GM12878 (cell line): ENCODE measurements at regions not wholly inside any gene's neighbourhood (a gene's known extent, or its start where the extent isn't known, plus 50 kb on each side); places are given as distances from the start of the nearest gene placed in this dataset.

ENCODE experiments used
- ATAC-seq: fragments of 200-7000 bp; cut with Tn5 transposase; 3 replicates; pipeline ENCODE4 v1.9.1; 2020; ENCODE audit warnings: mild to moderate bottlenecking, moderate library complexity
- BruUV-seq: library from RNA; stranded (reverse); fragments of 400-500 nt; replicated peaks from 2 replicates; lab custom pipeline; 2021; lab: Mats Ljungman, UMichigan
- CTCF ChIA-PET: fragments of 300-600 bp; sonication (Branson Sonifier 250); formaldehyde crosslinking; extraction: SDS; loops from one replicate; lab custom pipeline; 2021; ENCODE audit warnings: inconsistent platforms; lab: Yijun Ruan, JAX
- POLR2A ChIA-PET: fragments of 350-600 bp; formaldehyde crosslinking; extraction: SDS; loops from one replicate; lab custom pipeline; 2021; ENCODE audit warnings: inconsistent platforms; lab: Charles Lee
- RAD21 ChIA-PET: fragments of 300-600 bp; sonication (Branson Sonifier 250); formaldehyde crosslinking; loops from one replicate; lab custom pipeline; 2023; ENCODE audit warnings: antibody characterized with exemption; ENCODE audit not compliant: unreplicated experiment; lab: Charles Lee
- SMC1A ChIA-PET: fragments of 300-600 bp; sonication (Branson Sonifier 250); formaldehyde crosslinking; loops from one replicate; lab custom pipeline; 2023; ENCODE audit not compliant: unreplicated experiment, uncharacterized antibody; lab: Charles Lee
- DNase-seq: peaks from one replicate; pipeline ENCODE4 v3.0.0-alpha.2; 2011; ENCODE audit warnings: low read depth, low spot score
- FAIRE-seq: peaks from 3 replicates; lab custom pipeline; 2011; peaks lifted over from hg19 to GRCh38; lab: Jason Lieb, UNC
- H2AFZ ChIP-seq: 2 replicates; pipeline ENCODE4 v1.6.0; 2011; ENCODE audit warnings: low read depth, low read length, control low read depth; ENCODE audit not compliant: control insufficient read depth
- H3K27ac ChIP-seq: 2 replicates; pipeline ENCODE4 v1.5.1; 2011; ENCODE audit warnings: control low read depth; ENCODE audit not compliant: control insufficient read depth, insufficient read depth
- H3K27me3 ChIP-seq, 2 experiments: replicated peaks in 1 of 2; 2 replicates each; pipeline versions ENCODE4 v1.6.0 to v1.6.1; 2011; ENCODE audit warnings: low read length in 1 of 2; ENCODE audit not compliant: control insufficient read depth in 2 of 2, insufficient read depth in 2 of 2
- H3K36me3 ChIP-seq, 2 experiments: 2 replicates each; pipeline ENCODE4 v1.5.1; 2011; ENCODE audit warnings: low read length in 1 of 2; ENCODE audit not compliant: control insufficient read depth in 2 of 2, insufficient read depth in 2 of 2
- H3K4me1 ChIP-seq: 2 replicates; pipeline ENCODE4 v1.6.1; 2011; ENCODE audit warnings: mild to moderate bottlenecking, low read length, moderate library complexity, mixed read lengths; ENCODE audit not compliant: control insufficient read depth, insufficient read depth
- H3K4me2 ChIP-seq: 2 replicates; pipeline ENCODE4 v1.6.0; 2011; ENCODE audit warnings: control low read depth; ENCODE audit not compliant: control insufficient read depth, insufficient read depth
- H3K4me3 ChIP-seq: fragments of 200-600 bp; sonication (generic); 2 replicates; pipeline ENCODE4 v1.5.1; 2016
- H3K79me2 ChIP-seq: 2 replicates; pipeline ENCODE4 v1.6.0; 2011; ENCODE audit warnings: low read length; ENCODE audit not compliant: control insufficient read depth, insufficient read depth
- H3K9ac ChIP-seq: 2 replicates; pipeline ENCODE4 v1.8.0; 2011; ENCODE audit warnings: low read length, control low read depth, mixed read lengths; ENCODE audit not compliant: control insufficient read depth, insufficient read depth
- H3K9me3 ChIP-seq: replicated peaks from 3 replicates; pipeline ENCODE4 v1.5.1; 2011; ENCODE audit warnings: mild to moderate bottlenecking, low read length; ENCODE audit not compliant: control insufficient read depth, insufficient read depth
- H4K20me1 ChIP-seq: 2 replicates; pipeline ENCODE4 v1.6.0; 2011; ENCODE audit not compliant: control insufficient read depth, insufficient read depth
- FOS ChIP-seq: IDR thresholded peaks from 3 replicates; pipeline ENCODE4 v1.6.1; 2011; ENCODE audit warnings: borderline replicate concordance; ENCODE audit not compliant: insufficient read length; ENCODE audit errors: extremely low read depth
- HSF1 ChIP-seq: fragments of 150-350 bp; IDR thresholded peaks from 2 replicates; pipeline ENCODE4 v1.6.1; 2014; ENCODE audit warnings: mild to moderate bottlenecking, low read depth, low read length
- PKNOX1 ChIP-seq: fragments of 450-650 bp; IDR thresholded peaks from 2 replicates; pipeline ENCODE4 v1.6.1; 2016; ENCODE audit warnings: mild to moderate bottlenecking
- POLR2A ChIP-seq: IDR thresholded peaks from 2 replicates; pipeline ENCODE4 v1.6.1; 2011; ENCODE audit warnings: low read depth, mild to moderate bottlenecking, low read length
- PRDM15 ChIP-seq: fragments of 450-650 bp; formaldehyde crosslinking; IDR thresholded peaks from 2 replicates; pipeline ENCODE4 v1.4.0; 2020; ENCODE audit warnings: mild to moderate bottlenecking, moderate library complexity
- RAD21 ChIP-seq: IDR thresholded peaks from 2 replicates; pipeline ENCODE4 v1.6.1; 2011; ENCODE audit warnings: mild to moderate bottlenecking, low read depth, low read length, moderate library complexity; ENCODE audit not compliant: insufficient read depth
- SIX5 ChIP-seq: IDR thresholded peaks from 2 replicates; pipeline ENCODE4 v1.6.1; 2011; ENCODE audit warnings: mild to moderate bottlenecking, low read depth, low read length, moderate library complexity; ENCODE audit not compliant: severe bottlenecking
- SREBF2 ChIP-seq: IDR thresholded peaks from 2 replicates; pipeline ENCODE4 v1.6.1; 2012; ENCODE audit warnings: mild to moderate bottlenecking, low read length
- STAT1 ChIP-seq: fragments of 450-650 bp; conservative IDR thresholded peaks from 2 replicates; pipeline ENCODE4 v1.6.1; 2014; ENCODE audit warnings: antibody characterized with exemption, mild to moderate bottlenecking
- WGBS: methylation state at CpG from one replicate; pipeline ENCODE4 v1.1.6; 2016; ENCODE audit warnings: low lambda C conversion rate; ENCODE audit not compliant: insufficient replicate concordance, insufficient coverage; ENCODE audit errors: missing lambda C conversion rate; 5-methylcytosine and 5-hydroxymethylcytosine counted together
- in situ Hi-C: fragments of 300-500 bp; cut with MboI; formaldehyde crosslinking; loops from 9 replicates; pipeline ENCODE4 v1.14.3; 2018; ENCODE audit warnings: mixed read lengths
- intact Hi-C: fragments of 100-400 bp; cut with micrococcal nuclease; formaldehyde crosslinking; loops from one replicate; pipeline ENCODE4 v1.14.2; 2022; ENCODE audit not compliant: unreplicated experiment

- CTCF ChIA-PET: interaction anchor here (0.7 kb wide), 1 partner anchor 107 kb away, joined by 5 read pairs; no protein-coding TSS in a partner anchor
- Histone ChIP-seq H2AFZ (no peak overlapping the region), H3K4me1 (no peaks in the 10 kb centered on the region), H3K27ac (no peak overlapping the region), H3K9me3 (no peaks in the 10 kb centered on the region; the same call in 2 of the 3 replicates), H4K20me1 (no peaks in the 10 kb centered on the region), H3K9ac (no peak overlapping the region), H3K4me3 (no peak overlapping the region), H3K79me2 (no peaks in the 10 kb centered on the region), H3K36me3 (no peaks in the 10 kb centered on the region), H3K27me3 (peaks cover 0 to 1% of the 10 kb centered on the region in 2 experiments; a peak in 1 of 4 replicates), H3K4me2 (no peak overlapping the region)
- no peak for TF ChIP-seq FOS
- no peak for TF ChIP-seq PRDM15
- TF ChIP-seq RAD21: no peak
- TF ChIP-seq SIX5: no peak
- no peak for TF ChIP-seq SREBF2
- TF ChIP-seq PKNOX1: no peak
- no peak for TF ChIP-seq POLR2A
- TF ChIP-seq HSF1: no peak
- no peak for TF ChIP-seq STAT1
- WGBS: 70% methylated on average over 14 of the region's 14 CpGs
- in situ Hi-C loops (no loop called here), intact Hi-C loops (no loop called here)
- BruUV-seq: no TSS peak
- SMC1A ChIA-PET: interaction anchor here (1.1 kb wide), 1 partner anchor 80 kb away, joined by 3 read pairs; no protein-coding TSS in a partner anchor
- no peak for FAIRE-seq
- POLR2A ChIA-PET: no interaction called here
- no peak for ATAC-seq
- RAD21 ChIA-PET: no interaction called here
- no peak for DNase-seq
Observed at GRCh38 chr11:71339396-71339881, 87.1 kb upstream of the SHANK2 start.
